HG03432 (cell line): ENCODE measurements at regions not wholly inside any gene's neighbourhood (a gene's known extent, or its start where the extent isn't known, plus 50 kb on each side); places are given as distances from the start of the nearest gene placed in this dataset.

ENCODE experiments used
- ATAC-seq: cut with Tn5 transposase; IDR thresholded peaks from one replicate; pipeline ENCODE4 v1.9.1; 2021; ENCODE audit warnings: mild to moderate bottlenecking, moderate library complexity; ENCODE audit not compliant: unreplicated experiment

DNA sequence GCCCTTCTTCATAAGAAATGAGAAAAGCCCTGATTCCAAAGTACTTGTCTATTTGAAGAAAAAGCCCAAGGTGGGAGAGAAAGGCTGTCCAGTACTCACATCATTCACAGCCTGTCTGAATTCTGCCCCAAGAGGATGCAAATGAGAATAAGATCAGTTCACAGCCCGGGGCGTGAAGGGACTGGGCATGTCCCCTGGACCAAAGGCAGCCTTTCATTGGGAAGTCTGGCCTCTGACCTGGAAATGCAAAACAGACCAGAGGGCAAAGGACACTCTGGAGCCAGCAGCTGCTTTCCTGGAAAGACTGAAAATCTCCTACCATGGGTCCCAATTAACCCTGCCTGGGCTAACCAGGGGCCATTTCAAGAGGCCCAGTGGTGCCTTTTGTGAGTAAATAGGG is 191.2 kb upstream of the PELI2 start:
- no peak for ATAC-seq

DNA sequence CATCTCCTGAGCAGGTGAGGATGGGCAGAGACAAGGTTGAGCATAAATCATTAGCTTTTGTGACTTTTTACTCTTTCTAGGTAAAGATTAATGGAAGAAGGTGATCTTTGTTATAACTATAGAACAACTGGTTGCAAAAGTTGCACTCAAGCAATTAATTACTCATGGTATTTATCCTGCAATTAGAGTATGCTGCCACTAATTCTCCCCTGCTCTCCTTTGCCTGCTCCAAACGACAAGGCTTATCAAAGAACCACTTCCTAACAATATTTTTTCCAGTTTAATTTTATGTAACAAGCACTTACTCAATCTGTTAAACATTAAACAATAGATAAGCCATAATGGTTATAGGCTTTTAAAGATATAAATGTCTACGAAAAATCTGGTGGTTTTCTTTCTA is 189.9 kb upstream of the PELI2 start:
- ATAC-seq, result no peak

DNA sequence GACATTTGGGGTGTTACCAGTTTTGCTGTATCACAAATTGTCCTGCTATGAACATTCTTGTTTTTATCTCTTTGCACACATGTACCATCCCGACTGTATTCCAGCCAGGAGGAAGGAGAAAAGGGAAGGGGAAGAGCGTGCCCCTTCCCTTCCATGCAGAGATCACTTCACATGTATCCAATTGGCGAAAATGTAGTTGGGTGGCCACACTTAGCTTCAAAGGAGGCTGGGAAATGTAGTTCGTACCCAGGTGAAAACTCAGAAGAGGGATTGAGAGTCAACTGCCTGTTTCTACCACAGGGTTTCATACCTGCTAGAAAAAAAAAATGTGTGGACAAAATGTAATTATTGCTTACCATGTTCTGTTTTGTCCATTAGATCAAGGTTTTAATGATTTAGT is 189.1 kb upstream of the PELI2 start:
- no peak for ATAC-seq

DNA sequence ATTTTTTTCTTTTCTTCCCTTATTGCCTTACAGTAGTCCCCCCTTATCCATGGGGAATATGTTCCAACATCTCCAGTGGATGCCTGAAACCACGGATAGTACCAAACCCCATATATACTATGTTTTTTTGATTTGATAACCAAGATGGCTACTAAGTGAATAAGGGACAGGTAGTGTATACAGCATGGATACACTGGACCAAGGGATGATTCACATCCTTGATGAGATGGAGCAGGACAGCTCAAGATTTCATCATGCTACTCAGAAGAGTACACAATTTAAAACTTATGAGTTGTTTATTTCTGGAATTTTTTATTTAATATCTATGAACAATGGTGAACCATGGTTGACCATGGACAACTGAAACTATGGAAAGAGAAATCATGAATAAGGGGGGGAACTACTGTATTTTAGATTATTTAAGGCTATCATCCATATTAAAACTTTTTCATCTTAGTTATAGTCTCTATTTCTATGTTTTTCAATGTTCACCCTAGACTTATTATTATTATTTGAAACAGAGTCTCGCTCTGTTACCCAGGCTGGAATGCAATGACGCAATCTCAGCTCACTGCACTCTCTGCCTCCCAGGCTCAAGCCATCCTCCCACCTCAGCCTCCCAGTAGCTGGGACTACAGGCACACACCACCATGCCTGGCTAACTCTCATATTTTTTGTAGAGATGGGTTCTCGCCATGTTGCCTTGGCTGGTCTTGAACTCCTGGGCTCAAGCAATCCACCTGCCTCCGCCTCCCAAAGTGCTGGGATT is 188.0 kb upstream of the PELI2 start:
- ATAC-seq, result no peak

DNA sequence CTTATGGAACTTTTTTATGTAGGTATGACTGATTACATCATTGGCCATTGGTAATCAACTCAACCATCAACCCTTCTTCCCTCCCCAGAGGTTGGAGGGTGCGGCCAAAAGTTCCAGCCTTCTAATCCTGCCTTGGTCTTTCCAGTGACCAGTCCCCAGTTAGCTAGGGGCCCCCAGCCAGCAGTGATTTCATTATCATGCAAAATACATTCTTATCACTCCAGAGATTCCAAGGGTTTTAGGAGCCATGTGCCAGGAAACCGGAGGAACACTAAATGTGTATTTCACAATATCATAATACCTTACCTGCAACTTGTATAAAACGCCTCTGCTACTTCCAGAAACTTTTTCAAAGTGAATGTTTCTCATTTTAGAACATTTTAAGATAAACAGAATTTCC is 181.5 kb upstream of the PELI2 start:
- no peak for ATAC-seq

DNA sequence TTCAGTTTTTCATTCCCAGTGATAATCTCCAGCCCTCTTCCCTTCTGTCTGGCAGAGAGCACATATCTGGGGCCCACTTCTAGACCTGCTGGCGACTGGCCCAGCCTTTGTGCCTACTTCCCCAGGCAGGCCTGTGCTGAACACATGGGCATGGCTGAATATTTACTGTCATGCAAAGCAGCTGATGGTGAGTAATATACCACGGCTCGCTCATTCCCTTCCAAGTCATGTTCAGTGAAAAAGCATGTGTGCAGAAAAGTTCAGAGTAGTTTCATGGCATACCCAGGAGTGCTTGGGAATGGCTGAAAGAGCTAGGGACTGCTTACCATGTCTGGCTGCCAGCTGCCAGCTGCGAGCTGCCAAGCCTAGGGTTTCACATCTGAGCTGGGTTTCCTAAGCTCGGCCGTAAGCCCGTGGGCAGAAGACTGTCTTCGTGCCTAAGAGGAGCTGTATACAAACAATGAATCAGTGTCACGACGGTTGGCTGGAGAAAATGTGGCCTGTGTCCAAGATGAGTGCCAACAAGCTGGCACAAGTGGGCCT is 179.9 kb upstream of the PELI2 start:
- ATAC-seq, result no peak

DNA sequence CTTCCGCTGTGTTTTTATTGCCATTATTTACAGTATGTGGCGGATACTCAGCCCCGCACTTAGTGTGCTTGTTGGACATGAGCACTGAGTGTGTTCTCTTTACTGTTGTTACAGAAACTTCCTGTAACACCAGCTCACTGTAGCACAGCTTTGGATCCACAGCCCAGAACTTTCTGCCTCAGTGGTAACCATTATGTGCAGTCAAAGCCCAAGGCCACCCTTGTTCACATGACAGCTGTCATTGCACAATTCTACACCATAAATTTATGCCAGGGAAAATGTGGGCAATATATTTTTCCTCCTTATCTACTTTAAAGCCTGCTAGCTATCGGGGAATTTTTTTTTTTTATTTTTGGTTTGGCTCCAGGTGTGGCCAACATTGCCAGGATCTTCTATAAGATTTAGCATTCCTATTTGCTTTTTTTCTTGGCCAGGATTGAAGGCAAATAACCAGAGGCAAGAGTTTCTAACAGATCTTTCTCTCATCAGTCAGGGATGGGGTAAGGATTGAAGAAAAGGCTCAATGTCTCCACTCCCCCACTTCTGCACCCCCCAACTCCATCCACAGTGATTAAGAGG is 176.0 kb upstream of the PELI2 start:
- ATAC-seq, result no peak

DNA sequence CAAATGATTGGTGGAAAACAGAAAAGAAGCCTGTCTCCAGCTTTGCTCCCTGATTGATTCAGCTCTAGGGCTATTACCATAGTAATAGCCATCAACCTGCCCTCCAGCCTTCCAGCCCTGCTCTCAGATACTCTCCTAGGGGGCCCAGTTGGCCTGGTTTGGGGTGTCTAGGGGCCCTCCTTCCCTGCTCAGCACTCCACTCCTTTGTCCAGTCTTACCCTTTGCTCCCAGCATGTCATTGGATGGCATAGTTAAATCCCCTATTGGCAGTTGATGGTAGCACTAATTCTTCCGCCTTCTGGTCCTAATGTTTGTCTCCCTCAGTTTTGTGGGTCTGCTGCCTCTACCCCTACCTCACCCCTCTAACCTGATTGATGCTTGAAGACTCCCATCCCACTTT is 175.4 kb upstream of the PELI2 start:
- ATAC-seq, result no peak

DNA sequence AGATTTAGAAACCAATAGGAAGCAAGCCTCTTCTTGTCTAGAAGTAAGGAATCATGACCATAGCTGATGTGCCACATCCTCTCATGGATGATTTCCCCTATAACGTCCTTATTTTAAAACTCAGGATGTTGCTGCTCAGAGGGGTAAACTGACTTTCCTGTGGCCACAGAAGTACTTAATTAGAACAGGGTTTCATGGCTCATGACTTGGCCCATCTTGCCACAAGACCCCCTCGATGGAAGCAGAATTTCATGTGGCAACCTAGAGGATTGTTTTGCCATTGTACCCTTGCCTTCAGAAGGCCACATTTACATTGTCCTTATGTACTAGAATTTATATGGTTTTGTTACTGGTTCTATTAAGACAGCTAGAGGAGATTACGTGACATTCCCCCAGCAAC is 173.5 kb upstream of the PELI2 start:
- no peak for ATAC-seq

DNA sequence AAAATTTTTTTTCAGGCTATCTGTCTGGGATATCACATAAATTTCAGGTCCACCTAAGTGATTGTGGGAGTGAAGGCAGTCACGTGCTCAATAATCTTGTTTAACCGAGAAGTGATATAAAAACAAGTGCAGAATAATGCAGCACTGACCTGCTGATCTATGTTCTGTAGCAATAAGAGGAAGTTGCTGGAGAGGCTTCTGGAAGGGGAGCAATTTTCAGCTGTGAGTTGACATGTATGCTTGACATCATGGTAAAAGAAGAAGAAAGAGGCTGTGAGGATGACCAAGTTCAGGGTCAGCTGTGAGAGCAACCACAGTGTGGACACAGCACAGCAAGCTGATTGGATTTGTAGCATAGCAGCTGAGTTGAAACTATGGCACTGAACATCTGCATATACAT is 172.0 kb upstream of the PELI2 start:
- no peak for ATAC-seq

DNA sequence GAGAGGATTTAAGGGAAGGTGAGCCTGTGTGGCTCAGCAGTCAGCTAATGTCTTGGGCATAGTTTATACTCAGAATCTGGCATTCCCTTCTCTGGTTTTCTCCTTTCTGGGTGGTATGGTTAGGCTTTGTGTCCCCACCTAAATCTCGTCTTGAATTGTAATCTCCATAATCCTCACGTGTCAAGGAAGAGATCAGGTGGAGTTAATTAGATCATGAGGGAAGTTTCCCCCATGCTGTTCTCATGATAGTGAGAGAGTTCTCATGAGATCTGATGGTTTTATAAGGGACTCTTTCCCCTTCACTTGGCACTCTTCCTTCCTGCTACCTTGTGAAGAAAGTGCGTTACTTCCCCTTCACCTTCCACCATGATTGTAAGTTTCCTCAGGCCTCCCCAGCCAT is 169.8 kb upstream of the PELI2 start:
- no peak for ATAC-seq

DNA sequence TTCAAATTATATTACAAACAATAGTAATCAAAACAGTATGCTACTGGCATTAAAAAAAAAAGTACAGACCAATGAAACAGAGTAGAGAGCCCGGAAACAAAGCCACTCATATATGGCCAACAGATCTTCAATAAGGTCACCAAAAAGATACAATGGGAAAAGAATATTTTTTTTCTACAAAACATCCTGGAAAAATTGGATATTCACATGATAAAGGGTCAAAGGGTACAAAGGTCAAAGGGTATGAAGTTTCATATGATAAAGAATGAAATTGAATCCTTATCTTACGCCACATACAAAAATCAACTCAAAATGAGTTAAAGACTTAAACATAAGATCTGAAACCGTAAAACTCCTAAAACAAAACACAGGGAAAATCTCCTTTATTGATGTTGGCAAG is 168.5 kb upstream of the PELI2 start:
- no peak for ATAC-seq

DNA sequence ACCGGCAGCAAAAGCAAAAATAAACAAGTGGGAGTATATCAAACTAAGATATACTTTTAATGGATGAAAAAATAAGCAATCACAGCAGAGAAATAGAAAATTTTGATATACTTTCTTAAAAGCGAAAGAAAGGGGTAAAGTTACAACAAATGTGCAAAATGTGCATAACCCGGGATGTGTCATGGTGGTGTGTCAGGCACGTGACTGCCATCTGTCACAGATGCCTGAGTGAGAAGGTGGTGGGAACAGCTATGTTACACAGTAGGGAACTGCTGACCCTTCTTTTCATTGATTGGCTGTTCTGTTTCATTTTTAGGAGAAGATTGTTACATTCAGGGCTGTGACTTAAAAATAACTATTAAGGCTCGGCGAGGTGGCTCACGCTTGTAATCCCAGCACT is 168.1 kb upstream of the PELI2 start:
- ATAC-seq, result no peak

DNA sequence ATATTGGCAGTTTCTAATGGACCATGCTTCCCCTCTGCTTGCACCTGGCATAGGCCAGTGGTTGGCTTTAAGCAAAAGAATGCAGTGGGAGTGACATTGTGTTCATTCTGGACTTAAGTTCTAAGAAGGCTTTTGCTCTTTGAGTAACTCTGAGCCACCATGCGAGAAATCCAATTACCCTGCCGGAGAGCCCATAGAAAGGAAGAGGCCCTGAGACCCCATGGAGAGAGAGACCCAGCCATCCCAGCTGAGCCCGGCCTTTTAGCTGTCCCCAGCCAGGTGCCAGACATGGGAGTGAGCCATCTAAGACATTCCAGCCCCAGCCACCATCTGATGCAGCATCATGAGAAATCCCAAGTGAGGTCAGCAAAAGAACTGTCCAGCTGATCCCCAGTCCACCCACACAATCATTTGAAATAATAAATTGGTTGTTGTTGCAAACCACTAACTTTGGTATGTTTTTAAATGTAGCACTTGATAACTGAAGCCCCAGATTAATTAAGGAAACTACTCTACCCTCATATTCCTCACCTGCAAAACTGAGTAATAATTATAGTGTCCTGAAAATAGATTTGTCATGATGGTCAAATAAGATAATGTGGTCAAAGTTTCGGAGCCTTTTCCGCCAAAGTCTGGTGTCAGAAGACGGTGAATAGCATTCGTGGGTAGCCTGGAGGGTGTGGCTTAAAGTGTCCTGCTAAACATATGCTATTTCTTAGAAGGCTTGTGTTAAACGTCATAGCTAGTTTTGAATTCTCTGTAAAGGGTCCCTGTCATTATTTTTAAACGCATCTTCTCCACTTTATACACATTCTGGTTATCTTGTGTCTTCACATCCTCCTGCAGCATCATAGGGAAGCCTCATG is 166.6 kb upstream of the PELI2 start:
- no peak for ATAC-seq

DNA sequence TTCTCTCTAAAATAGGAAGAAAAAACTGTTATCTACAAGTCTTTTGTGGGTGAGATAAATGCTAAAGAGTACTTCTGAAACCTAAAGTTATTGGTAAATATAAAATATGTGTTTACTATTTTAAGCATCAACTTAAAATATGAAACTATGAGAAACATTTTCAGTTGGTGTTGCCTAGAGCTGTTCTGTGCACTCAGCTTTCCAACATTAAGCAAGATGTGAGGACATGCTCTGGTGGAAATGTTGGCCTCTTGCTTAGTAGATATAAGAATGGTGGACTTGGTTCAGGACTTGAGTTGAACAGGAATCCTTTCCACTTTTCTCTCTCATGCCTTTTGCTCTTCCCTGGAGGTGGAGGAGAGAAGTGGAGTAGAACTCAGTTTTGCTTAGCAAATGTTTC is 164.1 kb upstream of the PELI2 start:
- no peak for ATAC-seq

DNA sequence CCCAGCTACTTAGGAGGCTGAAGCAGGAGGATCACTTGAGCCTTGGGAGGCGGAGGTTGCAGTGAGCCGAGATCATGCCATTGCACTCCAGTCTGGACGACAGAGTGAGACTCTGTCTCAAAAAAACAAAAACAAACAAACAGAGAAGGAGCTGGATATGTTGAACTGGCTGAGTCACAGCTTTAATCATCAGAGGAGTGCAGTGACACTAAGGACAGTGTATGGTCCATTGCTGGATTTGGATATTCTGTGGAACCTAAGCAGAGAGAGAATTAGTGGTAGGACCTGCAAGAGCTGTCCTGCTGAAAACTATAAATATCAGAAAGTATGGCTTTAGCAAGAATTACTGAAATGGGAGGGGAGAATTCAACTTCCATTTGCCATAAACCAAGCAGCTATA is 163.0 kb upstream of the PELI2 start:
- no peak for ATAC-seq

DNA sequence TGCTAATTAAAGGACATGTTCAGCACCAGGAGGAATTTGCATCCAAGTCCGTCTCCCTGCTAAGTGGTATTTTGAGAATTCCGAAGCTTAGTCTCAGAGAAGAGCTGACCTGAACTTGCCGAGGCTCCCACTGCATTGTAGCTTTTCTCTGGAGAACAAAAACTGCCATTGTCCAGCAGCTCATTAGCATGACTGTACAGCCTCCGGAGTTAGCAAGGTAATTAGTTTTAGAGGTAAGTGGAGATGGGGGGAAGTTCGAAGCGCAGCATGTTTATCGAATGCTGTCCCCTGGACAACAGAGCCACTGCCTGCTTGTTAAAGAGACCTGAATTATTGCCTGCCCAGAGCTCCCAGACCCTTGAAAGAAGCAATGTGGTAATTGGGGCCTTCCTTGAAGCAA is 160.3 kb upstream of the PELI2 start:
- no peak for ATAC-seq

DNA sequence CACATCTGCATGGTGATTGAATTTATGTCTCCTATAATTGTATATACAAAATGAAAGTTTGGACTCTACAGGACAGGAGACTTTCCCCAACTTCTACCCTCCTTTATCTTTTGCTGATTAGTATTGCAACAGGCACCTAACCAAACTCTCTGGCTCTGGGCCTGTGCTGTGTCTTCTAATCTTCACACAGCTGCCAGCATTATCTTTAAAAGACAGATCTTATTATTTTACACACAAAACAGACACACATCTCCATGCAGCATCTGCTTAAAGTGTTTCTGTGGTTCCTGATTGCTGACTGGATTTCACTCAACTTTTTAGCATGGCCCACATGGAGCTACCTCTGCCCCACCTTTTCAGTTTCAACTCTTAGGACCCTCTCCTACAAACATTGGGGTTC is 154.9 kb upstream of the PELI2 start:
- ATAC-seq, result no peak

DNA sequence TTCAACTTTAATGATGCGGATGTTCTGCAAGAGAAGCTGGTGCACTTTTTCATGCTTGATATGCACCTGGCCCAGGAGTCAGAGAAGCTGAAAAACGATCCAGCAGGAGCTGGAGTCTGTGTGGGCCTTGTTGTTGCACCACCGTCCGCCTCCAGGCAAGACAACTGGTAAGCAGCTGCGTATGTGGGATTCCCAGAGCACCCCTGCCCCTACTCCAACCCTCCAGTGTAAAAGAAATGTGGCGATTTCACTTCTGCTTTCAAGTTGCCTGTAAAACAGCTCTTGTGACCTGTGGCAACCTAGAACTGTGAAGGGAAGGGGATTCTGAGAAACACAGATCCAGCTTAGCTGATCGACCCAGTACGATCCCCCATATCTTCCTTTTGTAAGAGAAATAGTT is 154.1 kb upstream of the PELI2 start:
- no peak for ATAC-seq

DNA sequence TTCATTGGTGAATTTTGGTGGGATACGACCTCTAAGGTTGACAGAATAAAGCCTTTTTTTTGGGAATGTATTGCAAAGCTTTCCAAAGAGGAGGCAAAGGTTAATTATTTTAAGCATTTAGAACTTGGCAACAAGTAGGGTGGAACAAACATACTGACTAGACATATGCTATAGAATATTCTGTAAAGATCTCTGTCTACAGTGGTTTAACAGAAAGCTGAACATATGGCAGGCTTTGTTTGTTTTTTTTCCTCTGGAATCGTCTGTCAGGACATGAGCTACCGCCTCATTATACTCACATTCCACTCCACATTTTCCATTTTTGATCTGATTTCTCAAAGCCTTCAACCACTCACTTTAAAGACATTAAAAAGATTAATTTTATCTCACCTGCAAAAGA is 153.4 kb upstream of the PELI2 start:
- no peak for ATAC-seq

DNA sequence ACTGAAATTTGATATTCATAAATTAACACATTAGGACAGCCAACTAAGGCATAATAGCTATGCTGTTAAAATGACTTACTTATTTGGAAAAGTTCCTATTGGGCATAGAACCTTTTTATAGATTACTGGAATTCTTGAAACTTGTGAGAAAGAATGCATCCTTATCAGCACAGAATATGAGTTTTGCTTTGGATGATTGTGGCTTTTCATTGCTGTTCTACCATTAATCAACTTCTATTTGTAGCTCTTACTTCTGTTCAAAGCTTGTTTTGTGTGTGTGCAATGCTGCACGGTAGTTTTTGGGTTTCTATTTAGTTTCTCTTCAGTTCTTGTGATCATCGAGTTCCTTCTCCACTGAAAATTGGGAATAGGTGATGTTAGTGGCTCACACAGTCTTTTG is 152.4 kb upstream of the PELI2 start:
- ATAC-seq, result no peak

DNA sequence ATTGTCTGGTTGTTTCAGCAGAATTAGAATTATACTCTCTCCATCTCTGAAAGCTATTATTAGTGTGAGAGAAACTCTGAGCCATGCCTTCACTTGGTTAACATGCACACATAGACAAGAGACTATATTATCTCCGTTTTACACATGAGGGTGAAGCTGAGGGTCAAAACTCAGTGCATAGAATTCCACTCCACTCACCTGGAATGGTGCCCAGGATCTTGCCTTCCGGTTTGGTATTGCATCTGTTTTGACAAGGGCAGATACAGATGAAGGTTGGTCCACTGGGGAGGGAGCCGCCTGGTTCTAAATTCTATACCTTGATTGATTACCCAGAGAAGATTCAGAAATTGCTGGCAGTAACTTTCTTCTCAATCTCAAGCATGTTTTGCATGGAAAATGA is 149.5 kb upstream of the PELI2 start:
- no peak for ATAC-seq
